ENCODE measurements at regions not wholly inside any gene's neighbourhood (a gene's known extent, or its start where the extent isn't known, plus 50 kb on each side); places are given as distances from the start of the nearest gene placed in this dataset.

DNA sequence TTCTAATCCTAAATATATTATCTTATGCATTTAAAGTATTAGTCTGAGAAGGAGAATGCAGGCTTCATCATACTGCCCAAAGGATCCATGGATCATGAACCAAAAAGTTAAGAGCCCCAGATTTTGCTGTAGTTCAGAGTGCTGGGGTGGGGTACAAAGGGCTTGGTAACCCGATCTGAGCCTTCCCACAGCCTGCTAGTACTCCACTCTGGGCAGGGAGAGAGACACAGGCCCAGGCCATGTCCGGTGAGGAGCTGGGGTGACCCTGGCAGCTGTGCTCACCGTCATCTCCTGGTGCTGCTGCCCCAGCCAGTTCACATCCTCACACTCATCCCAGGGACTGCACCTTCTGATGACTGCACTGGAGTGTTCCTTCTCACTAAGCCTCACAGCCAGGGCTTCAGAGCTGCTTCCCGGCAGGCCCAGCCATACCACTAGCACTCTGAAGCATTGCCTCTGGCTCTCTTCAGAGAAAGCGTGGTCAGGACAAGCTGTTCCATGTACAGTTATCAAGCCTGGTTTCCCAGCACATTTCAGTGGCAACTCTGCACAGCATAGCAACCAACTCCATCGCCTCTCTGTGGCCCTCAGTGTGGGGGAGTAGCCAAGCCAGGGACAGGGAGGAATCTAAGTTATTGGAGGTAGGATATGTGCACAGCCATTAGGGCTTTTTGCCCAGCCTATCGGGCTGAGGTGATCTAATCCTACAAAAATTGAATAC is 189.0 kb upstream of the CTAGE1 start:
- H3K27ac ChIP-seq, result no peak overlapping the region
- no peak for DNase-seq (ENCODE audit: low read depth, low spot score)

DNA sequence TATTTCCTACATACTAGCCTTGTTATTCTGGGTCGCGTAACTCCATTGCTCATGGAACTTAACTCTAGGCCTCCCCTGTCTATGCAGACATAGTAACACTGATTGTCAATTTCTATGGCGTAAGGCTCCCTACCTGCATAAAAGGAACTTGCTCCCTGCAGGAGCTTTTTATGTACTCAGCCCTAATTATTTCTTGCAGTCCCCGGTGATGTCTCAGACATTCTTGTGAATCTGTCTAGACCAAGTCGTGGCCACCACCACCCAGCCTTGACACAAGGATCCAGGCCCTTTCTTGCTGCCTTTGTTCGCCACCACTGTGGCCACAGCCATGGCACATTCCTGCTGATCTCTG is 189.5 kb upstream of the CTAGE1 start:
- no peak overlapping the region for H3K27ac ChIP-seq
- DNase-seq (ENCODE audit: low read depth, low spot score), result no peak

- no peak for DNase-seq (ENCODE audit: low read depth, low spot score)
Measured at GRCh38 chr18:22608847-22609246, 191.1 kb upstream of the CTAGE1 start.

GRCh38 chr18:22609642-22610041 is 191.9 kb upstream of the CTAGE1 start:
- DNase-seq (ENCODE audit: low read depth, low spot score), result no peak
- no peak overlapping the region for H3K27ac ChIP-seq

More at GRCh38 chr18:22608847-22609246, 191.1 kb upstream of the CTAGE1 start:
- no peak overlapping the region for H3K27ac ChIP-seq

GRCh38 chr18:22613058-22613690 is 195.5 kb upstream of the CTAGE1 start:
- no peak for DNase-seq (ENCODE audit: low read depth, low spot score)
- H3K27ac ChIP-seq, result peak overlapping the region; percentile 16

DNA sequence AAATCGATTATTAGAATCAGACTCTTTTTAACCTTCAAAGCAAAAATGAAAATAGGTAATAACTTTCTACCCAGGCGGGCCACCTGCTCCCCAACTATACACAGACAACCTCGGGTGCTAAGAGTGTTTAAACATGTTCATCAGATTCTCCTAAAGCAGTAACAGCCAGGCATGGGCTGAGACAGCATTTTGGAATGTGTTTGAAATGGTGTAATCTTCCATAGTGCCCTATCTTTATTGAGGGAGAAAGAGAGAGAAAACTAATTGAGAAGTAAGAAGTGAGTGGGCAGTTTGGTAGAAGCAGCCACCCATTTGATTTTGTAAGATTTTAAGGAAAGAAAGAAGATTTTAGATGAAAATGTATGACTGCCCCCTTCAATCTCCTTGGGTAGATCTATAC is 196.1 kb upstream of the CTAGE1 start:
- peak overlapping the region; percentile 16 for H3K27ac ChIP-seq
- no peak for DNase-seq (ENCODE audit: low read depth, low spot score)

GRCh38 chr18:22623513-22623912 is 205.8 kb upstream of the CTAGE1 start:
- no peak for DNase-seq (ENCODE audit: low read depth, low spot score)
- H3K27ac ChIP-seq, result no peak overlapping the region

- no peak for DNase-seq (ENCODE audit: low read depth, low spot score)
- no peak overlapping the region for H3K27ac ChIP-seq
Measured at GRCh38 chr18:22624176-22624575, 206.5 kb upstream of the CTAGE1 start.

GRCh38 chr18:22625406-22625805 is 207.7 kb upstream of the CTAGE1 start:
- DNase-seq (ENCODE audit: low read depth, low spot score), result no peak
- H3K27ac ChIP-seq, result no peak overlapping the region

DNA sequence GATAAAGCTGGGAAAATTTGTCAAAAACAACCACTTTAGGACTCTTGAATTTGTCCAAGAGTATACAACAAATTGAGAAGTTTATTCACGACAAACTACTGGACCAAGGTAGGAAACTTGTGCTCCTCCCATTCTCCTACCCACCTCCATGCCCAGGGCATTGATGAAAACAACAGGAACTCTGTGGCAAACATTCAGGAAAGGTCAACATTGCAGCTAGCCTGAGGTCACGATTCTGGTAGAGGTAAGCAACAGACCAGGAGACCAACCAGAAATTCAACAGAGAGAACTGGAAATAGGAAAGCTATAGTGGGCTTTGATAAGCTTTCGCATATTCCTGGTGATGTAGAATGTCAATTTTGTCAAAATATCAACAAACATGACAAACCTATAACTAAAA is 209.1 kb upstream of the CTAGE1 start:
- DNase-seq (ENCODE audit: low read depth, low spot score), result no peak
- no peak overlapping the region for H3K27ac ChIP-seq

DNA sequence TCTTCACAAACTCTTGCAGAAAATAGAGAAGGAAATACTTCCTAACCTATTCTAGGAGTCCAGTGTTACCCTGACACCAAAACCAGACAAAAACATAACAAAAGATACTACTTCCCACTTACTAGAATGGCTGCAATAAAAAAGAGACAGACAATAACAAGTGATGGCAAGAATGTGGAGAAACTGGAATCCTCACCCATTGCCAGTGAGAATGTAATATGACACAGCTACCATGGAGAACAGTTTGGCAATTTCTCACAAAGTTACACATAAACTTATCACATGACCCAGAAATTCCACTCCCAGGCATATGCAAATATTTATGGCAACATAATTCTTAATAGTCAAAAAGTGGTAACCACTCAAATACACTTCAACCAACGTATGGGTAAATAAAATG is 209.8 kb upstream of the CTAGE1 start:
- DNase-seq (ENCODE audit: low read depth, low spot score), result no peak
- no peak overlapping the region for H3K27ac ChIP-seq

DNA sequence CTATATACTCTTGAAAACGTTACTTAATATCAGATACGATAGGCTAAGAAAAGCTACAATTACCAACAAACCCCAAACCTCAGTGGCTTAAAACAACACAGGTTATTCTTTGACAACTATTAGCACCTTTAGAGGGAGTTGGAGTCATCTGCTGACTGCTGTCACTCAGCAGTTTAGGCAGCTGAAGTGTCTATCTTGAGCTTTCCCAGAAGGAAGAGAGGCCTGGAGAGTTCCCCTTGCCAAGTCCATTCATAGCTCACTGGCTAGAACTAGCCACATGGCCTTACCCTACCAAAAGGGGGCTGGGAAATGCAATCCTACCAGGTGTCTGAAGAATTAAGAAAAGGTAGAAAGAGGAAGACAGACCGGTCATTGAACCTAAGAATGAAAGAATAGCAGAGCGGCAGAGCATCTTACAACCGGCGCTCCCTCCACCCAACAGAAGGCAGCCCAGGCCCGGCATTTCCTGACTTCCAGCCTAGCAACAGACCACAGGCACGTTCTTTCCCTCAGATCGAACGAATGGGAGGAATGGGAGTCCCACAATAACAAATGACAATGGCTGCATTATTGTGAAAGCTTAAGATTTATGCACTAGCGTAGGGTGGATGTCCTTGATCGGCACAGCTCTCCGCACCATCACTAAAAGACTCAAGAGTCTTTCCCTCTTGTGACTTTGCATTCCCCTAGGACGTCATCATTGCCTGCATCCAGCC is 211.2 kb upstream of the CTAGE1 start:
- no peak for DNase-seq (ENCODE audit: low read depth, low spot score)
- H3K27ac ChIP-seq, result no peak overlapping the region

DNA sequence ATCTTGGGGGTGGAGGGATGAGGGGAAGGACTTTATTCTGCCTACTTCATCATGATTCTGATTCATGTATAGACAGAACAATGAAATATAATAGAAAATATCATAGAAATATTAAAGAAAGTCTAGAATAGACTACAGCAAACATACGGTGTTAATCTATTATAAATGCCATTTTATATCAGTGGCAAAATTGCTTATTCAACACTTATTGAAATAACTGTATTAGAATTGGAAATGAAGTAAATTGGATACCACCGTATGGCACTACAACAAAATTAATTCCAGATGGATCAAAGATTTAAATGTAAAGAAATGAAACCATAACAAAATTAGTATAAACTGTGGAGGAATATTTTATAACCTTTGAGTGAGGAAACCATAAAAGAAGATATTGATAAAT is 213.3 kb upstream of the CTAGE1 start:
- no peak overlapping the region for H3K27ac ChIP-seq
- DNase-seq (ENCODE audit: low read depth, low spot score), result no peak

- no peak overlapping the region for H3K27ac ChIP-seq
- DNase-seq (ENCODE audit: low read depth, low spot score), result no peak
Measured at GRCh38 chr18:22632191-22632590, 214.5 kb upstream of the CTAGE1 start.

DNA sequence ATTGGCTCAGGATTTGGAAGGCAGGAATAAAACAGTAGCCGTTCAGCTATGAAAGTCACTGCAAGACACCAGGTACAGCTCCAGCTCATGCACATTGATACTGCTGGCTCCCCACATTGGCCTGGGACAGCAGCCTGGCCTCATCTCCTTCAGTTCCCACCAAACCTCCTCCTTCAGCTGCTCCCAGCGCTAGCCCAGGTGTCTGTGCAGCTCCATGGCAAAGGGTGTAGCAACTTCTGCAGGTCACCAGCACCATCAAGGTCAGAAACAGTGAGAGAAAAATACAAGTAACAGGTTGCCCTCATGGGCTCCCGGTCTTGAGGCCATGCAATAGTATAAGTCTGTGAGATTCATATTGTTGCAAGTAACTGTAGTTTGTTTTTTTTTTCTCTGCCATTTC is 216.7 kb upstream of the CTAGE1 start:
- DNase-seq (ENCODE audit: low read depth, low spot score), result no peak

DNA sequence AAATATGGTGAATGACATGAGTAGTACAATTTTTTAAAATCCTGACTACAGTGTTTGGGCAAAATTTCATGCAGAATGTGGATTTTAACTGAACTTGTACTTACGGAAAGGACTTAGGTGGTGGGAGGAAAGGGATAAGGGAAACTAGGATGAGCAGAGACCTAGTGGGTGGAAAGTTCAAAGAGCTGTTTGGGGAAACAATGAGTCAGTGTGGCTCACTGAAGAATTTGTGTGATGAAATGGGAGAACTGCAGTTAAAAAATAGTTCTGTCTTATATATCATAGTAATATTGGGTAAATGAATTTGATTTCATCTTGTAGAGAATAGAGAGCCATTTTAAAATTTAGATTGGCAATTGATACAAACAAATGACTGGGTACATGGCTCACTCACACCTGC is 220.1 kb upstream of the CTAGE1 start:
- DNase-seq (ENCODE audit: low read depth, low spot score), result no peak
- H3K27ac ChIP-seq, result no peak overlapping the region

More for the DNA sequence above, 216.7 kb upstream of the CTAGE1 start:
- no peak overlapping the region for H3K27ac ChIP-seq

GRCh38 chr18:22639026-22639463 is 221.3 kb upstream of the CTAGE1 start:
- no peak overlapping the region for H3K27ac ChIP-seq

GRCh38 chr18:22639561-22639960 is 221.8 kb upstream of the CTAGE1 start:
- DNase-seq (ENCODE audit: low read depth, low spot score), result no peak
- H3K27ac ChIP-seq, result no peak overlapping the region

More at GRCh38 chr18:22639026-22639463, 221.3 kb upstream of the CTAGE1 start:
- DNase-seq (ENCODE audit: low read depth, low spot score), result peak; percentile 14

GRCh38 chr18:22640281-22640842 is 222.6 kb upstream of the CTAGE1 start:
- no peak overlapping the region for H3K27ac ChIP-seq
- DNase-seq (ENCODE audit: low read depth, low spot score), result no peak

DNA sequence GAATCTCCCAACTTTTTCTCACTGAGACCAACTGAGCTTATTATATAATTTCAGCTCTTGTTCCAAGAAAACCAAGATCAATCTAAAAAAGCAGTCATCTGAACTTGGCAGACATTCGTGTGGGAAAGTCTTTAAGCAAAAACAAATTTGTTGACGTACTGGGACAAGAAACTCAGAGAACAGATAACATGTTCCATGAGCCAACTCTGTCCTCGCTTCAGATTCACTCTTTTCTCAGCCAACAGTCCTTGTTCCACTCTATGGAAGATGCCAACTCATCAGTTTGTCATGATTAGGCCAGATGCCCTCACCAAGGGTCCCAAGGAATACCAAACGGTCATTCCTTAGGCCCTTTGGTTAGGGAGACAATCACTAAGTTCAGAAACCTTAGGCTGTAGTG is 224.2 kb upstream of the CTAGE1 start:
- no peak overlapping the region for H3K27ac ChIP-seq
- no peak for DNase-seq (ENCODE audit: low read depth, low spot score)

GRCh38 chr18:22643731-22644130 is 226.0 kb upstream of the CTAGE1 start:
- no peak overlapping the region for H3K27ac ChIP-seq
- DNase-seq (ENCODE audit: low read depth, low spot score), result no peak

Data from epithelial cell of prostate (primary cell).